Hepatocyte (in vitro differentiated cells): ENCODE measurements at regions not wholly inside any gene's neighbourhood (a gene's known extent, or its start where the extent isn't known, plus 50 kb on each side); places are given as distances from the start of the nearest gene placed in this dataset.

Source experiments
- DNase-seq: peaks from one replicate; pipeline ENCODE4 v3.0.0-alpha.2; 2016; ENCODE audit warnings: low spot score
- H2AFZ ChIP-seq: fragments of 200-600 bp; sonication (generic); 2 replicates; pipeline ENCODE4 v1.6.0; 2016; ENCODE audit warnings: antibody characterized with exemption, mild to moderate bottlenecking
- H3K27ac ChIP-seq: fragments of 200-600 bp; sonication (generic); 2 replicates; pipeline ENCODE4 v1.5.1; 2016; ENCODE audit warnings: mild to moderate bottlenecking
- H3K27me3 ChIP-seq: fragments of 200-600 bp; sonication (generic); 2 replicates; pipeline ENCODE4 v1.6.1; 2016
- H3K36me3 ChIP-seq: fragments of 200-600 bp; sonication (generic); replicated peaks from 2 replicates; pipeline ENCODE4 v1.5.1; 2016; ENCODE audit warnings: low read depth; ENCODE audit not compliant: insufficient read depth
- H3K4me1 ChIP-seq: fragments of 200-600 bp; sonication (generic); 2 replicates; pipeline ENCODE4 v1.5.1; 2016; ENCODE audit warnings: mild to moderate bottlenecking, moderate library complexity; ENCODE audit not compliant: insufficient read depth
- H3K4me2 ChIP-seq: fragments of 200-600 bp; sonication (generic); 2 replicates; pipeline ENCODE4 v1.6.0; 2016
- H3K4me3 ChIP-seq: fragments of 200-600 bp; sonication (generic); 2 replicates; pipeline ENCODE4 v1.5.1; 2016; ENCODE audit warnings: mild to moderate bottlenecking
- H3K79me2 ChIP-seq: fragments of 200-600 bp; sonication (generic); 2 replicates; pipeline ENCODE4 v1.6.0; 2017; ENCODE audit warnings: mild to moderate bottlenecking
- H3K9me2 ChIP-seq: fragments of 200-600 bp; sonication (generic); replicated peaks from 2 replicates; pipeline ENCODE4 v1.6.0; 2017; ENCODE audit warnings: mild to moderate bottlenecking; ENCODE audit not compliant: insufficient read depth
- H3K9me3 ChIP-seq: fragments of 200-600 bp; sonication (generic); 2 replicates; pipeline ENCODE4 v1.5.1; 2016; ENCODE audit warnings: low read depth, mild to moderate bottlenecking
- H4K20me1 ChIP-seq: fragments of 200-600 bp; sonication (generic); 2 replicates; pipeline ENCODE4 v1.6.0; 2016; ENCODE audit warnings: mild to moderate bottlenecking; ENCODE audit not compliant: insufficient read depth, poor library complexity, severe bottlenecking
- EZH2 ChIP-seq: fragments of 200-600 bp; sonication (generic); IDR thresholded peaks from 2 replicates; pipeline ENCODE4 v1.6.1; 2016; ENCODE audit warnings: antibody characterized with exemption, mild to moderate bottlenecking, borderline replicate concordance
- EZH2phosphoT487 ChIP-seq: fragments of 200-600 bp; sonication (generic); IDR thresholded peaks from one replicate; pipeline ENCODE4 v1.6.1; 2018; ENCODE audit warnings: antibody characterized with exemption, mild to moderate bottlenecking, low read depth, moderate library complexity; ENCODE audit not compliant: unreplicated experiment, severe bottlenecking
- WGBS: methylation state at CpG from one replicate; pipeline ENCODE4 v1.1.6; 2016; ENCODE audit warnings: low lambda C conversion rate; ENCODE audit errors: missing lambda C conversion rate; 5-methylcytosine and 5-hydroxymethylcytosine counted together
- TF ChIP-seq, protein P1 (sequence below): fragments of 200-600 bp; sonication (generic); IDR thresholded peaks from 2 replicates; pipeline ENCODE4 v1.5.1; 2016; ENCODE audit warnings: antibody characterized with exemption, mild to moderate bottlenecking; ENCODE audit not compliant: poor library complexity

DNA sequence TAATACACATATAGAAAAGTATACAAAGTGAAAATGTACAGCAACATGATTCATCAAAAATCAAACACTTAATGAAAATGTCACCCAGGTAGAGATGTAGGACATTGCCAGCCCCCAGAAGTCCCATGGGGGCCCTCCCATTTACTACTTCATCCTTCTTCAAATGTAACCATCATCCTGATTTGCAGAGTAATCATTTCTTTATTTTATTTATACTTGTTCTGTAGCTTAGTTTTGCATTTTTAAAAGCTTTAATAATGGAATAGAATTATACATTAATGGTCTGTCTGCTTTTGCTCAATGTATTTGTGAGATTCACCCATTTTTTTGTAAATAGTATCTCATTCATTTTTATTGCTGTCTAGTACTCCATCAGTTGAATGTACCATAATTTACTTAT lies 96.8 kb upstream of the CD55 start:
- Histone ChIP-seq H3K4me3 (no peak overlapping the region), H3K4me1 (no peaks in the 10 kb centered on the region), H4K20me1 (no peaks in the 10 kb centered on the region), H3K4me2 (no peak overlapping the region), H3K9me2 (no peaks in the 10 kb centered on the region), H3K79me2 (no peaks in the 10 kb centered on the region), H3K27me3 (no peaks in the 10 kb centered on the region), H3K9me3 (no peaks in the 10 kb centered on the region), H3K27ac (no peak overlapping the region), H3K36me3 (no peaks in the 10 kb centered on the region), H2AFZ (no peak overlapping the region)
- TF ChIP-seq EZH2 (no peak), EZH2phosphoT487 (no peak)
- TF ChIP-seq, protein P1, sequence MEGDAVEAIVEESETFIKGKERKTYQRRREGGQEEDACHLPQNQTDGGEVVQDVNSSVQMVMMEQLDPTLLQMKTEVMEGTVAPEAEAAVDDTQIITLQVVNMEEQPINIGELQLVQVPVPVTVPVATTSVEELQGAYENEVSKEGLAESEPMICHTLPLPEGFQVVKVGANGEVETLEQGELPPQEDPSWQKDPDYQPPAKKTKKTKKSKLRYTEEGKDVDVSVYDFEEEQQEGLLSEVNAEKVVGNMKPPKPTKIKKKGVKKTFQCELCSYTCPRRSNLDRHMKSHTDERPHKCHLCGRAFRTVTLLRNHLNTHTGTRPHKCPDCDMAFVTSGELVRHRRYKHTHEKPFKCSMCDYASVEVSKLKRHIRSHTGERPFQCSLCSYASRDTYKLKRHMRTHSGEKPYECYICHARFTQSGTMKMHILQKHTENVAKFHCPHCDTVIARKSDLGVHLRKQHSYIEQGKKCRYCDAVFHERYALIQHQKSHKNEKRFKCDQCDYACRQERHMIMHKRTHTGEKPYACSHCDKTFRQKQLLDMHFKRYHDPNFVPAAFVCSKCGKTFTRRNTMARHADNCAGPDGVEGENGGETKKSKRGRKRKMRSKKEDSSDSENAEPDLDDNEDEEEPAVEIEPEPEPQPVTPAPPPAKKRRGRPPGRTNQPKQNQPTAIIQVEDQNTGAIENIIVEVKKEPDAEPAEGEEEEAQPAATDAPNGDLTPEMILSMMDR, result no peak
- no peak for DNase-seq

DNA sequence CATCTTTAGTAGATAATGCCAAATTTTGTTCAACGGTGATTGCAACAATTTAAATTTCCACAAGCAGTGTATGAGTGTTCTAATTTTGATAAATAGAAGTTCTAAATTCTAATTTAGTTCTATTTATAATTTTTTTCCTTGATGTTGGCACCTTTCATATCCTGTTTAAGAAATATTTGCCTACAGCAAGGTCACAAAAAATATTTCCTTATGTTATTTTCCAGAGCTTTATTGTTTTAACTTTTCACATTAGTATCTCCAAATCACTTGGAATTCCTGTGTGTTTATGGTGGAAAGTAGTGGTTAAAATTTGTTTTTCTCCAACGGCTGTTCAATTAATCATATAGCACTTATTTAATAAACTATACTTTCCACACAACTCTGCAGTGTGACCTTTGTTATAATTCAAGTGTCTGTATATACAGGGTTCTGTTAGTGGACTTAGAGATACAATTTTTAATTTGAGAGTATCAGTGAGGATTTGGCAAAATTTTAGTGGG lies 94.3 kb upstream of the CD55 start:
- Histone ChIP-seq H3K9me2 (no peaks in the 10 kb centered on the region), H3K79me2 (no peaks in the 10 kb centered on the region), H3K27me3 (no peaks in the 10 kb centered on the region), H3K36me3 (no peaks in the 10 kb centered on the region), H2AFZ (no peak overlapping the region), H3K27ac (no peak overlapping the region), H3K4me1 (no peaks in the 10 kb centered on the region), H3K4me3 (no peak overlapping the region), H4K20me1 (no peaks in the 10 kb centered on the region), H3K9me3 (no peaks in the 10 kb centered on the region), H3K4me2 (no peak overlapping the region)
- TF ChIP-seq EZH2phosphoT487, result no peak
- TF ChIP-seq, protein P1, result no peak
- TF ChIP-seq EZH2, result no peak
- WGBS, result 89% methylated on average over 2 of the region's 2 CpGs
- DNase-seq, result no peak

DNA sequence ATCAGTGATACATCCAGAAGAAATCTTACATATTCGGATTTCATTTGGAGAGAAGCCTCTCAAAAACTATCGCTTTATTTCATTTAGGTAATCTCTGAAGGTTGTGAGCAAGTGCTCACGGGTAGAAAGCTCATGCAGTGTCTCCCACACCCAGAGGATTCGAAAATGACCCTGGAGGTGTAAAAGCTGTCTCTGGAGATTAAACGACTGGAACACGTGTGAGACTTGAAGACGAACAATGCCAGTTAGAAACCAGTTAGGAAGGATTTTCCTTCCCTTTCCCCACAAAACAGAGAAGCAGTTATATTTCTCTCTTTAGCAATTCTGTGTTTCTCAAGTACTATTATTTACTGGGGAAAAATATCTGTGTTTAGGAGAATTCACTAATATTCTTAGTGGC lies 92.5 kb upstream of the CD55 start:
- H3K9me2 ChIP-seq, result no peaks in the 10 kb centered on the region
- TF ChIP-seq, protein P1, result no peak
- no peak for TF ChIP-seq EZH2
- no peak for TF ChIP-seq EZH2phosphoT487
- H3K4me1 ChIP-seq, result no peaks in the 10 kb centered on the region
- no peaks in the 10 kb centered on the region for H3K9me3 ChIP-seq
- no peaks in the 10 kb centered on the region for H3K27me3 ChIP-seq
- H2AFZ ChIP-seq, result no peak overlapping the region
- H3K27ac ChIP-seq, result no peak overlapping the region
- no peak overlapping the region for H3K4me2 ChIP-seq
- no peaks in the 10 kb centered on the region for H3K79me2 ChIP-seq
- WGBS, result 82% methylated on average over 7 of the region's 7 CpGs
- H3K36me3 ChIP-seq, result no peaks in the 10 kb centered on the region
- no peak for DNase-seq
- H3K4me3 ChIP-seq, result no peak overlapping the region
- H4K20me1 ChIP-seq, result no peaks in the 10 kb centered on the region

DNA sequence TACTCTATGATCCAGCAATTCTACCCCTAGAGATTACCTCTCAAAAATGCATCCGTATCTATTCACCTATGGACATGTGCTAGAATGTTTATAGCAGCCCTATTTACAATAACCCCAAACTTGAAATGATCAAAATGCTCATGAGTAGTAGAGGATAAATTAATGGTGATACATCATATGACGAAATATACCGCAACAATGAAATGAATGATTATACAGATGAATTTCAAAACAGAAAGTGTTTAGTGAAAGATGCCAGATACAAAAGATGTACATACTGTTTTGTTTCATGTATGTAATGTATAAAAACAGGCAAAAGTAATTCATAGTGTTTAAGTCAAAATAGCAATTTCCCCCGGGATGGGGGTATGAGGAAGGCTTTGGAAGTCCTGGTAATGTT lies 91.0 kb upstream of the CD55 start:
- H3K9me3 ChIP-seq, result no peaks in the 10 kb centered on the region
- 73% methylated on average over 4 of the region's 4 CpGs for WGBS

More for the DNA sequence above, 91.0 kb upstream of the CD55 start:
- H3K79me2 ChIP-seq, result no peaks in the 10 kb centered on the region
- H4K20me1 ChIP-seq, result no peaks in the 10 kb centered on the region
- H3K27ac ChIP-seq, result no peak overlapping the region
- H3K27me3 ChIP-seq, result no peaks in the 10 kb centered on the region
- H3K4me2 ChIP-seq, result no peak overlapping the region
- H2AFZ ChIP-seq, result no peak overlapping the region
- no peaks in the 10 kb centered on the region for H3K9me2 ChIP-seq
- H3K4me1 ChIP-seq, result no peaks in the 10 kb centered on the region
- TF ChIP-seq EZH2phosphoT487 (no peak), EZH2 (no peak)
- TF ChIP-seq, protein P1, result no peak
- H3K36me3 ChIP-seq, result no peaks in the 10 kb centered on the region
- DNase-seq, result no peak
- no peak overlapping the region for H3K4me3 ChIP-seq
